ENCODE measurements at regions not wholly inside any gene's neighbourhood (a gene's known extent, or its start where the extent isn't known, plus 50 kb on each side); places are given as distances from the start of the nearest gene placed in this dataset.
"Not testable (repeated sequence)": the region's sequence is repeated elsewhere in the genome, so short reads cannot be mapped to it uniquely, and the experiment has no call there.

DNA sequence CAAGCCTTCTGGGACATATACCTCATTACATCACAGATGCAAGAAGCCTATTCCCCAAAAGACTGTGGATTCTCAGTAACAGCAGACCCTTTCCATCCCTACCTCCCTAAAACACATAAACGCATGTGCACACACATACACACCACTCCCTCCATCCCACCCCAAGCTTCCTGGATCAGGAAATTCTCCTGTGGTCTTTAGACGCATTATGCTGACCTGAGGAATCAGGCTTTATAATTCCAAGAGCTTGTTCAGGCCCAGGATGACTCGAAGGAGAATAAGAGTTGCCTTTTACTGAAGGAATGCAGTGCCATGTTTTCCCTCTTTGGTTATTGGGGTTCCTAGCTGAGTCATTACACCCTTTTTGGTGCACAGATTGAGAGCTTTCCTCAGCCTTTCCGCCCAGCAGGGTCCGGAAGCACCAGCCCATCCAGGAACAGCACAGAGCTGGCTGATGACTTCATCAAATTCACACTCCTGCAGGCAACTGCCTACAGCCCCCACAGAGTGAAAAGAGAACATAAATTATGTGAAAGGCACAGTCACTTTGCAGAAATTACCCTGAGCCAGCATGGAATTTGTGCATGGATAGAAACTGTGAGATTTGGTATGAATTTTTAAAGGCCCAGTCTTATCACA is 385.0 kb upstream of the TRPC7 start:
- Histone ChIP-seq H3K36me3 (no peaks in the 10 kb centered on the region), H3K27ac (no peak overlapping the region), H3K9me3 (no peaks in the 10 kb centered on the region), H3K4me3 (no peak overlapping the region), H3K4me1 (no peaks in the 10 kb centered on the region), H3K27me3 (no peaks in the 10 kb centered on the region)
- intact Hi-C loops (cut with DNase I): no loop called here
- no peak for ATAC-seq
- DNase-seq: no peak
- TF ChIP-seq, protein P1, sequence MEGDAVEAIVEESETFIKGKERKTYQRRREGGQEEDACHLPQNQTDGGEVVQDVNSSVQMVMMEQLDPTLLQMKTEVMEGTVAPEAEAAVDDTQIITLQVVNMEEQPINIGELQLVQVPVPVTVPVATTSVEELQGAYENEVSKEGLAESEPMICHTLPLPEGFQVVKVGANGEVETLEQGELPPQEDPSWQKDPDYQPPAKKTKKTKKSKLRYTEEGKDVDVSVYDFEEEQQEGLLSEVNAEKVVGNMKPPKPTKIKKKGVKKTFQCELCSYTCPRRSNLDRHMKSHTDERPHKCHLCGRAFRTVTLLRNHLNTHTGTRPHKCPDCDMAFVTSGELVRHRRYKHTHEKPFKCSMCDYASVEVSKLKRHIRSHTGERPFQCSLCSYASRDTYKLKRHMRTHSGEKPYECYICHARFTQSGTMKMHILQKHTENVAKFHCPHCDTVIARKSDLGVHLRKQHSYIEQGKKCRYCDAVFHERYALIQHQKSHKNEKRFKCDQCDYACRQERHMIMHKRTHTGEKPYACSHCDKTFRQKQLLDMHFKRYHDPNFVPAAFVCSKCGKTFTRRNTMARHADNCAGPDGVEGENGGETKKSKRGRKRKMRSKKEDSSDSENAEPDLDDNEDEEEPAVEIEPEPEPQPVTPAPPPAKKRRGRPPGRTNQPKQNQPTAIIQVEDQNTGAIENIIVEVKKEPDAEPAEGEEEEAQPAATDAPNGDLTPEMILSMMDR (IDR thresholded peaks at IDR 0.05): no peak

DNA sequence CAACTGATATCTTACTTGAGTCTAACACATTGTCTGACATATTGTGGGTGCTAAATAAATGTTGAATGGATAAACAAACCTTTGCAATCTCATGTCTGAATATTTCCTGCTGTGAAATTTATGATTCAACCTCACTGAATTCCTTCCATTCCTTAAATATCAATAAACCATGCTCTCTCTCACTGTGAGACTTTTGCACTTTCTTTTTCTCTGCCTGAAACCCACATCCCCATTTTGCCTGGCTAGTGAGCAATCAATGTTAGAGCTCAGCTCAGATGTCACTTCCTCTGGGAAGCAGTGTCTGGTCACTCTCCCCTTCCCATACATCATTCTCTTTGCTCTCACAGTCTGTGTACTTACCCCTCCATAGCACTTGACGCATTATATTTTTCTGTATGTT is 383.7 kb upstream of the TRPC7 start:
- intact Hi-C loops (cut with DNase I): no loop called here
- H3K4me3 ChIP-seq: no peak overlapping the region
- peaks cover 0 to 5% of the 10 kb centered on the region in 2 donors for H3K9me3 ChIP-seq
- no peaks in the 10 kb centered on the region for H3K27me3 ChIP-seq
- no peaks in the 10 kb centered on the region for H3K36me3 ChIP-seq
- no peak for DNase-seq
- H3K27ac ChIP-seq: no peak overlapping the region
- TF ChIP-seq, protein P1 (IDR thresholded peaks at IDR 0.05): no peak
- H3K4me1 ChIP-seq: no peaks in the 10 kb centered on the region
- no peak for ATAC-seq

DNA sequence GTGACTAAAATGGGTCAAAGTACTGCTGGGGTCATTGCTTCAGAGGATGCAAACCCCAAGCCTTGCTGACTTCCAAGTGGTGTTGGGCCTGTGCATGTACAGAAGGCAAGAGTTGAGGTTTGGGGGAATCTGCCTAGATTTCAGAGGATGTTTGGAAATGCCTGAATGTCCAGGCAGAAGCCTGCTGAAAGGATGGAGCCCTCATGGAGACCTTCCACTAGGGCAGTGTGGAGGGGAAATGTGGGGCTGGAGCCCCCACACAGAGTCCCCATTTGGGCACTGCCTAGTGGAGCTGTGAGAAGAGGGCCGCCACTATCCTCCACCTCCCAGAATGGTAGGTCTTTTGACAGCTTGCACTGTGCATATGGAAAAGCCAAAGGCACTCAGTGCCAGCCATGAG is 377.7 kb upstream of the TRPC7 start:
- Histone ChIP-seq H3K27me3 (no peaks in the 10 kb centered on the region), H3K36me3 (no peaks in the 10 kb centered on the region), H3K27ac (no peak overlapping the region), H3K4me3 (no peak overlapping the region), H3K9me3 (peaks cover 0 to 18% of the 10 kb centered on the region in 2 donors), H3K4me1 (no peaks in the 10 kb centered on the region)
- no peak for ATAC-seq
- intact Hi-C loops (cut with DNase I): no loop called here
- DNase-seq: no peak
- TF ChIP-seq, protein P1 (IDR thresholded peaks at IDR 0.05): no peak

DNA sequence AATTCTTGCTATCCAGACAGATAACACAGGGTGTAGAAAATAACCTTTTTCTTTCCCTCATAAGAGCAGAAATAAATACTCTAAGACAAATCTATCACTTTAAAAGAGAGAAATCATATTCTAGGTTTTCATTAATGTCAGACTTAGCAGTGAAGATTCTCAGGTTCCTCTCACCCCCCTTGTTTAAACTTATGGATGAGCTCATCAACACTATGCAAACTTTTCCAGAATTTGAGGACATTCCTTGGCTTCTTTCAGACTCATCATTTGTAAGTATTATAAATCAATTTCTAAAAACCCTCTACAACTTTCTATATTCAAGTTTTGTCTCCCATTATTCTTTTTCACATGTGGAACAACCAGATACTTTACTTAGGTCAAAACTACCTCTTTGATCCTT is 374.9 kb upstream of the TRPC7 start:
- Histone ChIP-seq H3K27ac (no peak overlapping the region), H3K4me1 (no peaks in the 10 kb centered on the region), H3K9me3 (peaks cover 0 to 18% of the 10 kb centered on the region in 2 donors), H3K4me3 (no peak overlapping the region), H3K36me3 (no peaks in the 10 kb centered on the region), H3K27me3 (no peaks in the 10 kb centered on the region)
- intact Hi-C loops (cut with DNase I): no loop called here
- TF ChIP-seq, protein P1 (IDR thresholded peaks at IDR 0.05): no peak
- DNase-seq (no peak), ATAC-seq (no peak)

DNA sequence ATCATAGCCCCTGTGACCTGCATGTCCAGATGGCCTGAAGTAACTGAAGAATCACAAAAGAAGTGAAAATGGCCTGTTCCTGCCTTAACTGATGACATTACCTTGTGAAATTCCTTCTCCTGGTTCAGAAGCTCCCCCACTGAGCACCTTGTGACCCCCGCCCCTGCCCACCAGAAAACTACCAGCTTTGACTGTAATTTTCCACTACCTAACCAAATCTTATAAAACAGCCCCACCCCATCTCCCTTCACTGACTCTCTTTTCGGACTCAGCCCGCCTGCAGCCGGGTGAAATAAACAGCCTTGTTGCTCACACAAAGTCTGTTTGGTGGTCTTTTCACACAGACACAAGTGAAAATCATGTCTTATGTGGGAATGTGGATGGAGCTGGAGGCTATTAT is 373.9 kb upstream of the TRPC7 start:
- H3K36me3 ChIP-seq; DNase-seq; H3K4me3 ChIP-seq; H3K27ac ChIP-seq; ATAC-seq; intact Hi-C loops (cut with DNase I); H3K27me3 ChIP-seq; H3K4me1 ChIP-seq: not testable (repeated sequence)
- H3K9me3 ChIP-seq: peaks cover 0 to 14% of the 10 kb centered on the region in 2 donors

DNA sequence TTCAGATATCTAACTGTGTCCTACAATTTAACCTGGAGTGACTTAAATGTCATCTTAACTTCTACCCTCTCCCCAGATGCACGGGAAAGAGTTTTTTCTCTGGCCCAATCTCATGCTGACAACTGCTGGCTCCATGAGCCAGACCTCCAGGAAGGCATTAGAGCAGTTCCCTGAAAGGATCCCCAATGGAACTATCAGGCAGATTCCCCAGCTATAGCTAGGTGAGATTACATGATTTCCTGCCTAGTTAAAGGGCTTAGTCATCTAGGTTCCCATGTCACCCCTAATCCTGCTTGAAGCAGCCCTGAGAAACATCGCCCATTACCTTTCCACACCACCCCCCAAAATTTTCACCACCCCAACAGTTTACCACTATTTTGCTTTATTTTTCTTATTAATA is 373.5 kb upstream of the TRPC7 start:
- intact Hi-C loops (cut with DNase I): no loop called here
- Histone ChIP-seq H3K4me1 (no peaks in the 10 kb centered on the region), H3K9me3 (peaks cover 0 to 14% of the 10 kb centered on the region in 2 donors), H3K36me3 (no peaks in the 10 kb centered on the region), H3K4me3 (no peak overlapping the region), H3K27ac (no peak overlapping the region), H3K27me3 (no peaks in the 10 kb centered on the region)
- TF ChIP-seq, protein P1 (IDR thresholded peaks at IDR 0.05): no peak
- no peak for ATAC-seq
- DNase-seq: no peak

Data from left lung (tissue), 4 donors.